ENCODE measurements at regions not wholly inside any gene's neighbourhood (a gene's known extent, or its start where the extent isn't known, plus 50 kb on each side); places are given as distances from the start of the nearest gene placed in this dataset.

GRCh38 chr5:24272741-24273140, 372.0 kb downstream of the CDH10 start:
- DNase-seq = no peak

GRCh38 chr5:24280215-24280614, 364.6 kb downstream of the CDH10 start:
- no peak for DNase-seq

GRCh38 chr5:24281818-24282217, 363.0 kb downstream of the CDH10 start:
- no peak for DNase-seq

- DNase-seq = no peak
Measured at GRCh38 chr5:24289582-24290335, 355.0 kb downstream of the CDH10 start.

- DNase-seq = no peak
Measured at GRCh38 chr5:24290536-24290935, 354.2 kb downstream of the CDH10 start.

GRCh38 chr5:24291916-24292315, 352.9 kb downstream of the CDH10 start:
- DNase-seq = no peak

- no peak for DNase-seq
Measured at GRCh38 chr5:24294333-24294732, 350.4 kb downstream of the CDH10 start.

GRCh38 chr5:24314106-24314505, 330.7 kb downstream of the CDH10 start:
- no peak for DNase-seq

- no peak for DNase-seq
Measured at GRCh38 chr5:24320643-24321042, 324.1 kb downstream of the CDH10 start.

GRCh38 chr5:24325306-24325832, 319.4 kb downstream of the CDH10 start:
- DNase-seq = no peak

- DNase-seq = no peak
Measured at GRCh38 chr5:24331531-24331930, 313.2 kb downstream of the CDH10 start.

GRCh38 chr5:24347158-24347557, 297.6 kb downstream of the CDH10 start:
- no peak for DNase-seq

- no peak for DNase-seq
Measured at GRCh38 chr5:24351285-24351684, 293.5 kb downstream of the CDH10 start.

- no peak for DNase-seq
Measured at GRCh38 chr5:24353016-24353415, 291.8 kb downstream of the CDH10 start.

- no peak for DNase-seq
Measured at GRCh38 chr5:24353611-24354010, 291.2 kb downstream of the CDH10 start.

GRCh38 chr5:24363789-24364481, 280.8 kb downstream of the CDH10 start:
- no peak for DNase-seq

- DNase-seq = no peak
Measured at GRCh38 chr5:24364711-24365110, 280.1 kb downstream of the CDH10 start.

- DNase-seq = no peak
Measured at GRCh38 chr5:24365406-24365805, 279.4 kb downstream of the CDH10 start.

- no peak for DNase-seq
Measured at GRCh38 chr5:24367216-24367615, 277.6 kb downstream of the CDH10 start.

GRCh38 chr5:24368115-24368514, 276.7 kb downstream of the CDH10 start:
- DNase-seq = no peak

GRCh38 chr5:24376210-24376609, 268.6 kb downstream of the CDH10 start:
- DNase-seq = no peak

- DNase-seq = no peak
Measured at GRCh38 chr5:24376616-24377015, 268.2 kb downstream of the CDH10 start.

GRCh38 chr5:24381861-24382489, 262.8 kb downstream of the CDH10 start:
- peak; percentile 32 for DNase-seq

GRCh38 chr5:24385070-24385469, 259.7 kb downstream of the CDH10 start:
- DNase-seq = no peak

Data from kidney glomerular epithelial cell (primary cell).